H9 (cell line): ENCODE measurements at regions not wholly inside any gene's neighbourhood (a gene's known extent, or its start where the extent isn't known, plus 50 kb on each side); places are given as distances from the start of the nearest gene placed in this dataset.

Source experiments
- DNase-seq: peaks from one replicate; pipeline ENCODE4 v3.0.0-alpha.2; 2017
- H2AFZ ChIP-seq: one replicate; pipeline ENCODE4 v1.6.1; 2013; ENCODE audit warnings: mild to moderate bottlenecking, low read length, control low read depth, moderate library complexity
- H2AK5ac ChIP-seq: 2 replicates; pipeline ENCODE4 v1.6.1; 2013; ENCODE audit warnings: low read length, control low read depth, mixed read lengths; ENCODE audit not compliant: insufficient read length
- H2BK120ac ChIP-seq: one replicate; pipeline ENCODE4 v1.6.1; 2013; ENCODE audit warnings: low read depth, mild to moderate bottlenecking, low read length, control low read depth, inconsistent platforms; ENCODE audit not compliant: poor library complexity, severe bottlenecking
- H2BK12ac ChIP-seq: 2 replicates; pipeline ENCODE4 v1.6.1; 2013; ENCODE audit warnings: low read length, control low read depth, mixed read lengths, low read depth; ENCODE audit not compliant: insufficient read length
- H2BK15ac ChIP-seq: 2 replicates; pipeline ENCODE4 v1.6.1; 2013; ENCODE audit warnings: low read depth, low read length, control low read depth
- H2BK20ac ChIP-seq: one replicate; pipeline ENCODE4 v1.6.1; 2013; ENCODE audit warnings: low read depth, mild to moderate bottlenecking, low read length, control low read depth, inconsistent platforms; ENCODE audit not compliant: poor library complexity, severe bottlenecking
- H2BK5ac ChIP-seq: 2 replicates; pipeline ENCODE4 v1.6.1; 2013; ENCODE audit warnings: low read length, control low read depth, mixed read lengths; ENCODE audit not compliant: insufficient read length
- H3K14ac ChIP-seq: 2 replicates; pipeline ENCODE4 v1.6.1; 2013; ENCODE audit warnings: low read length, control low read depth; ENCODE audit not compliant: insufficient read depth
- H3K18ac ChIP-seq: 2 replicates; pipeline ENCODE4 v1.6.1; 2013; ENCODE audit warnings: low read depth, mild to moderate bottlenecking, mixed read lengths, low read length, control low read depth; ENCODE audit not compliant: insufficient read length
- H3K23ac ChIP-seq: 2 replicates; pipeline ENCODE4 v1.6.1; 2013; ENCODE audit warnings: low read length, control low read depth, mixed read lengths, low read depth; ENCODE audit not compliant: insufficient read length
- H3K23me2 ChIP-seq: 2 replicates; pipeline ENCODE4 v1.6.1; 2013; ENCODE audit warnings: low read depth, mild to moderate bottlenecking, mixed read lengths, low read length, control low read depth; ENCODE audit not compliant: insufficient read length, poor library complexity, severe bottlenecking
- H3K27ac ChIP-seq: 2 replicates; pipeline ENCODE4 v1.5.1; 2013; ENCODE audit warnings: low read length, control low read depth, mixed read lengths, low read depth; ENCODE audit not compliant: insufficient read length
- H3K27me3 ChIP-seq: 2 replicates; pipeline ENCODE4 v1.6.1; 2013; ENCODE audit warnings: low read length, control low read depth, inconsistent platforms; ENCODE audit not compliant: insufficient read depth
- H3K4ac ChIP-seq: 2 replicates; pipeline ENCODE4 v1.6.1; 2013; ENCODE audit warnings: low read depth, mild to moderate bottlenecking, control low read depth, inconsistent platforms, low read length, moderate library complexity
- H3K4me1 ChIP-seq: 2 replicates; pipeline ENCODE4 v1.6.1; 2013; ENCODE audit warnings: low read length, control low read depth, inconsistent platforms; ENCODE audit not compliant: insufficient read depth
- H3K4me2 ChIP-seq: 2 replicates; pipeline ENCODE4 v1.6.1; 2013; ENCODE audit warnings: low read length, control low read depth, mixed read lengths; ENCODE audit not compliant: insufficient read length, insufficient read depth
- H3K56ac ChIP-seq: 2 replicates; pipeline ENCODE4 v1.6.1; 2013; ENCODE audit warnings: low read depth, mild to moderate bottlenecking, mixed read lengths, low read length, control low read depth; ENCODE audit not compliant: insufficient read length
- H3K79me1 ChIP-seq: 2 replicates; pipeline ENCODE4 v1.6.1; 2013; ENCODE audit warnings: low read depth, mild to moderate bottlenecking, moderate library complexity, low read length, control low read depth, inconsistent platforms; ENCODE audit not compliant: insufficient read depth, poor library complexity, severe bottlenecking
- H3K79me2 ChIP-seq: 2 replicates; pipeline ENCODE4 v1.6.1; 2013; ENCODE audit warnings: low read length, control low read depth, inconsistent platforms; ENCODE audit not compliant: insufficient read depth
- H3K9ac ChIP-seq: 2 replicates; pipeline ENCODE4 v1.6.1; 2013; ENCODE audit warnings: low read length, control low read depth, mixed read lengths; ENCODE audit not compliant: insufficient read length; ENCODE audit errors: extremely low read depth
- H3K9me3 ChIP-seq: one replicate; pipeline ENCODE4 v1.6.1; 2013; ENCODE audit warnings: low read depth, low read length, inconsistent platforms; ENCODE audit not compliant: control insufficient read depth
- H3T11ph ChIP-seq: one replicate; pipeline ENCODE4 v1.6.1; 2013; ENCODE audit warnings: mild to moderate bottlenecking, low read length, control low read depth, inconsistent platforms
- H4K20me1 ChIP-seq: one replicate; pipeline ENCODE4 v1.6.1; 2013; ENCODE audit not compliant: control insufficient read depth, insufficient read length, insufficient read depth
- H4K5ac ChIP-seq: 2 replicates; pipeline ENCODE4 v1.6.1; 2013; ENCODE audit warnings: low read depth, mild to moderate bottlenecking, mixed read lengths, low read length, control low read depth; ENCODE audit not compliant: insufficient read length
- H4K8ac ChIP-seq: replicated peaks from 2 replicates; pipeline ENCODE4 v1.6.1; 2013; ENCODE audit warnings: low read length, control low read depth, mixed read lengths, low read depth; ENCODE audit not compliant: insufficient read length
- H4K91ac ChIP-seq: 2 replicates; pipeline ENCODE4 v1.6.1; 2013; ENCODE audit warnings: low read depth, mild to moderate bottlenecking, moderate library complexity, mixed read lengths, low read length, control low read depth; ENCODE audit not compliant: insufficient read length
- H3K27ac Mint-ChIP-seq, 3 experiments: 2 replicates in 2 of 3; 3 replicates in 1 of 3; pipeline ENCODE4 v1.8.0; 2020 to 2021; ENCODE audit warnings: mixed read lengths in 3 of 3, mild to moderate bottlenecking in 1 of 3, moderate library complexity in 1 of 3
- H3K27me3 Mint-ChIP-seq: 2 replicates; pipeline ENCODE4 v1.8.0; 2021; ENCODE audit warnings: low read depth, mild to moderate bottlenecking, moderate library complexity, mixed read lengths
- H3K36me3 Mint-ChIP-seq, 3 experiments: 2 replicates in 2 of 3; 3 replicates in 1 of 3; pipeline ENCODE4 v1.8.0; 2020 to 2021; ENCODE audit warnings: low read depth in 3 of 3, mixed read lengths in 3 of 3; ENCODE audit not compliant: insufficient read depth in 1 of 3
- H3K4me1 Mint-ChIP-seq, 2 experiments: 2 replicates each; pipeline ENCODE4 v1.8.0; 2020; ENCODE audit warnings: mixed read lengths in 2 of 2
- H3K4me3 Mint-ChIP-seq, 2 experiments: 2 replicates in 1 of 2; 3 replicates in 1 of 2; pipeline ENCODE4 v1.8.0; 2020 to 2021; ENCODE audit warnings: mild to moderate bottlenecking in 2 of 2, mixed read lengths in 2 of 2, moderate library complexity in 1 of 2
- H3K9me3 Mint-ChIP-seq, 2 experiments: 2 replicates in 1 of 2; 3 replicates in 1 of 2; pipeline ENCODE4 v1.8.0; 2020; ENCODE audit warnings: mild to moderate bottlenecking in 2 of 2, mixed read lengths in 2 of 2, moderate library complexity in 1 of 2
- CTCF ChIP-seq: fragments of 200-600 bp; sonication (generic); conservative IDR thresholded peaks from 3 replicates; pipeline ENCODE4 v1.8.0; 2021; ENCODE audit warnings: antibody characterized with exemption, mild to moderate bottlenecking
- WGBS: extraction: QIAGEN DNeasy Blood & Tissue Kit; methylation state at CpG from one replicate; pipeline ENCODE4 v1.1.7; 2013; ENCODE audit warnings: missing lambda C conversion rate, low lambda C conversion rate, mixed read lengths; ENCODE audit not compliant: insufficient read length; ENCODE audit errors: extremely low coverage; 5-methylcytosine and 5-hydroxymethylcytosine counted together

- no peaks in the 10 kb centered on the region for H4K20me1 ChIP-seq
- no peak overlapping the region for H3K9ac ChIP-seq
- H3K18ac ChIP-seq: no peak overlapping the region
- no peaks in the 10 kb centered on the region for H3K9me3 Mint-ChIP-seq
- no peak overlapping the region for H2BK20ac ChIP-seq
- H3K4me3 Mint-ChIP-seq: no peak overlapping the region
- WGBS: no CpG with 5 or more reads among the region's 1 CpG
- no peak overlapping the region for H4K8ac ChIP-seq
- H4K5ac ChIP-seq: no peak overlapping the region
- H3K4me2 ChIP-seq: no peak overlapping the region
- no peak overlapping the region for H3T11ph ChIP-seq
- H2AFZ ChIP-seq: no peak overlapping the region
- H2BK5ac ChIP-seq: no peak overlapping the region
- TF ChIP-seq CTCF: no peak
- H3K36me3 Mint-ChIP-seq: no peaks in the 10 kb centered on the region
- H4K91ac ChIP-seq: no peak overlapping the region
- no peak overlapping the region for H2BK120ac ChIP-seq
- H3K4me1 ChIP-seq: no peaks in the 10 kb centered on the region
- no peak overlapping the region for H2BK15ac ChIP-seq
- H3K56ac ChIP-seq: no peak overlapping the region
- H3K23me2 ChIP-seq: no peaks in the 10 kb centered on the region
- no peak overlapping the region for H3K27ac Mint-ChIP-seq
- H2BK12ac ChIP-seq: no peak overlapping the region
- no peaks in the 10 kb centered on the region for H3K27me3 ChIP-seq
- no peaks in the 10 kb centered on the region for H3K27me3 Mint-ChIP-seq
- H3K79me2 ChIP-seq: no peaks in the 10 kb centered on the region
- H3K23ac ChIP-seq: no peak overlapping the region
- H3K4ac ChIP-seq: no peak overlapping the region
- H3K27ac ChIP-seq: no peak overlapping the region
- DNase-seq: no peak
- no peaks in the 10 kb centered on the region for H3K79me1 ChIP-seq
- H3K4me1 Mint-ChIP-seq: peaks cover 7 to 10% of the 10 kb centered on the region in 2 experiments
- H2AK5ac ChIP-seq: no peak overlapping the region
- no peak overlapping the region for H3K14ac ChIP-seq
- no peaks in the 10 kb centered on the region for H3K9me3 ChIP-seq
Observed at GRCh38 chr12:19999805-20000138, 368.6 kb upstream of the PDE3A start.
